NCI-H82 (cell line): ENCODE measurements at regions not wholly inside any gene's neighbourhood (a gene's known extent, or its start where the extent isn't known, plus 50 kb on each side); places are given as distances from the start of the nearest gene placed in this dataset.
A peak's percentile ranks its signal among the peaks of the same experiment; 100 is the strongest.

Experiments used
- DNase-seq: peaks from one replicate; lab custom pipeline; 2025; lab: John Stamatoyannopoulos, UW

GRCh38 chr11:119490253-119491006, 67.5 kb upstream of the THY1 start:
- no peak for DNase-seq

GRCh38 chr11:119489087-119489486, 66.1 kb upstream of the THY1 start:
- DNase-seq = no peak

GRCh38 chr11:119488256-119488995, 65.5 kb upstream of the THY1 start:
- no peak for DNase-seq

- no peak for DNase-seq
Observed at GRCh38 chr11:119486691-119487259, 63.8 kb upstream of the THY1 start.

- DNase-seq = no peak
Observed at GRCh38 chr11:119486016-119486415, 63.0 kb upstream of the THY1 start.

- DNase-seq = peak; percentile 42
Observed at GRCh38 chr11:119484741-119485605, 62.0 kb upstream of the THY1 start.

GRCh38 chr11:119483881-119484371, 61.0 kb upstream of the THY1 start:
- no peak for DNase-seq

GRCh38 chr11:119483341-119483880, 60.4 kb upstream of the THY1 start:
- DNase-seq = no peak

GRCh38 chr11:119482521-119483011, 59.6 kb upstream of the THY1 start:
- DNase-seq = no peak

- DNase-seq = no peak
Observed at GRCh38 chr11:119481667-119482400, 58.9 kb upstream of the THY1 start.

GRCh38 chr11:119481021-119481666, 58.2 kb upstream of the THY1 start:
- peak; percentile 79 for DNase-seq

- no peak for DNase-seq
Observed at GRCh38 chr11:119480380-119481020, 57.5 kb upstream of the THY1 start.

GRCh38 chr11:119479685-119480275, 56.8 kb upstream of the THY1 start:
- DNase-seq = peak; percentile 16

GRCh38 chr11:119478711-119479285, 55.8 kb upstream of the THY1 start:
- DNase-seq = no peak

- no peak for DNase-seq
Observed at GRCh38 chr11:119476666-119477331, 53.8 kb upstream of the THY1 start.

GRCh38 chr11:119476038-119476437, 53.1 kb upstream of the THY1 start:
- no peak for DNase-seq

GRCh38 chr11:119474682-119475596, 52.0 kb upstream of the THY1 start:
- DNase-seq = peak; percentile 81
